ENCODE measurements at regions not wholly inside any gene's neighbourhood (a gene's known extent, or its start where the extent isn't known, plus 50 kb on each side); places are given as distances from the start of the nearest gene placed in this dataset.

DNA sequence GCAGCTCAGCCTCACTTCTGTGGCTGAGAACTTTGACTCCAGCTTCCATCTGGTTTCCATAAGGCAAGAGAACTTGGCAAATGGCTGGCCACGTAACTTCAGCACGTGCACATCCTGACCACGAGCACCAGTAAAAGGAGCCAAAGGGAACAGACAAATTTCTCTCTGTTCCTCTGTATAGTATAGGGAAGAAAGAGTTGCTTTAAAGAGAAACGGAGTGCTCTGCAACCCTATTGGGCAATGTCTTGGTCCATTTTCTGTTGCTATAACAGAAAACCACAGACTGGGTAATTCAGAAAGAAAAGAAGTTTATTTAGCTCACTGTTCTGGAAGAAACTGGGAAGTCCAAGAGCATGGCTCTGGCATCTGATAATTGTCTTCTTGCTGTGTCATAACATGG lies 558.7 kb downstream of the ACTL7B start:
- TF ChIP-seq ZNF597 (CRISPR knock-in tag; IDR thresholded peaks at IDR 0.05): no peak
- no peak for TF ChIP-seq U2AF2 (IDR thresholded peaks at IDR 0.05; ENCODE audit: low read depth, low read length)
- no peak for TF ChIP-seq MAFG (CRISPR knock-in tag; IDR thresholded peaks at IDR 0.05)
- no peak for TF ChIP-seq POGK (CRISPR knock-in tag; conservative IDR thresholded peaks at IDR 0.05)
- no peak for TF ChIP-seq ONECUT2 (CRISPR knock-in tag; IDR thresholded peaks at IDR 0.05)
- no peaks in the 10 kb centered on the region for H3K79me2 ChIP-seq (ENCODE audit: insufficient read depth, low read length)
- H3K4me3 ChIP-seq (replicated peaks in 1 of 3; ENCODE audit: insufficient read depth in 1 of 3, low read depth in 2 of 3, low read length in 3 of 3): no peak overlapping the region
- 46% methylated on average over 4 of the region's 4 CpGs for WGBS (ENCODE audit: low lambda C conversion rate)
- BruUV-seq (replicated peaks): no TSS peak
- no peaks in the 10 kb centered on the region for H4K20me1 ChIP-seq (ENCODE audit: insufficient read depth, low read length)
- DNase-seq (ENCODE audit: low spot score) (no peak), ATAC-seq (no peak), FAIRE-seq (no peak)
- ChIA-PET CTCF (ENCODE audit: low intra/inter-chr PET ratio, low total read pairs) (no interaction called here), POLR2A (no interaction called here)
- in situ Hi-C loops (cut with HindIII; ENCODE audit: extremely low pct_ligation_motif_present, low pct_unique_long_range_greater_than_20kb) (no loop called here), intact Hi-C loops (cut with micrococcal nuclease; ENCODE audit: unreplicated experiment) (no loop called here)
- no peak overlapping the region for H2AFZ ChIP-seq (ENCODE audit: low read length)
- H3K27me3 ChIP-seq (ENCODE audit: control insufficient read depth in 1 of 2, insufficient read depth in 2 of 2, low read length in 2 of 2): no peaks in the 10 kb centered on the region
- H3K36me3 ChIP-seq (replicated peaks in 1 of 2; ENCODE audit: control insufficient read depth in 1 of 2, insufficient read depth in 2 of 2, low read length in 2 of 2): no peaks in the 10 kb centered on the region
- no peak overlapping the region for H3K4me2 ChIP-seq (ENCODE audit: low read depth, low read length)
- no peaks in the 10 kb centered on the region for H3K4me1 ChIP-seq (ENCODE audit: insufficient read depth, low read length)
- no peaks in the 10 kb centered on the region for H3K9me3 ChIP-seq (ENCODE audit: low read length)
- H3K9ac ChIP-seq (ENCODE audit: insufficient read depth, low read depth, low read length): no peak overlapping the region
- H3K27ac ChIP-seq (ENCODE audit: extremely low read length, insufficient read depth, low read length): no peak overlapping the region

GRCh38 chr9:108296056-108296455 lies 559.7 kb downstream of the ACTL7B start:
- ChIA-PET POLR2A (no interaction called here), CTCF (ENCODE audit: low intra/inter-chr PET ratio, low total read pairs) (no interaction called here)
- no peak overlapping the region for H3K4me3 ChIP-seq (replicated peaks in 1 of 3; ENCODE audit: insufficient read depth in 1 of 3, low read depth in 2 of 3, low read length in 3 of 3)
- TF ChIP-seq ZNF580 (CRISPR knock-in tag; IDR thresholded peaks at IDR 0.05; ENCODE audit: borderline replicate concordance, low read depth): no peak
- TF ChIP-seq RARG (CRISPR knock-in tag; IDR thresholded peaks at IDR 0.05; ENCODE audit: low read depth): no peak
- TF ChIP-seq MAZ (IDR thresholded peaks at IDR 0.05; ENCODE audit: borderline replicate concordance, low read depth, low read length): no peak
- no peak for TF ChIP-seq MAZ (CRISPR knock-in tag; IDR thresholded peaks at IDR 0.05; ENCODE audit: low read depth)
- no peak for TF ChIP-seq ZBTB25 (CRISPR knock-in tag; IDR thresholded peaks at IDR 0.05)
- TF ChIP-seq ZNF510 (CRISPR knock-in tag; IDR thresholded peaks at IDR 0.05; ENCODE audit: low read depth): no peak
- no peak for TF ChIP-seq ZNF768 (CRISPR knock-in tag; IDR thresholded peaks at IDR 0.05)
- TF ChIP-seq ZNF75D (CRISPR knock-in tag; IDR thresholded peaks at IDR 0.05; ENCODE audit: borderline replicate concordance): no peak
- TF ChIP-seq ZNF329 (CRISPR knock-in tag; IDR thresholded peaks at IDR 0.05; ENCODE audit: low read depth): no peak
- no peak for TF ChIP-seq ZNF451 (CRISPR knock-in tag; IDR thresholded peaks at IDR 0.05)
- no peak for TF ChIP-seq ZNF546 (CRISPR knock-in tag; conservative IDR thresholded peaks at IDR 0.05)
- TF ChIP-seq SKI (IDR thresholded peaks at IDR 0.05; ENCODE audit: partially characterized antibody): no peak

More at GRCh38 chr9:108296056-108296455, 559.7 kb downstream of the ACTL7B start:
- no peaks in the 10 kb centered on the region for H3K4me1 ChIP-seq (ENCODE audit: insufficient read depth, low read length)
- in situ Hi-C loops (cut with HindIII; ENCODE audit: extremely low pct_ligation_motif_present, low pct_unique_long_range_greater_than_20kb) (no loop called here), intact Hi-C loops (cut with micrococcal nuclease; ENCODE audit: unreplicated experiment) (no loop called here)
- no peak overlapping the region for H3K4me2 ChIP-seq (ENCODE audit: low read depth, low read length)
- H3K9ac ChIP-seq (ENCODE audit: insufficient read depth, low read depth, low read length): no peak overlapping the region
- no peaks in the 10 kb centered on the region for H3K9me3 ChIP-seq (ENCODE audit: low read length)
- no peaks in the 10 kb centered on the region for H3K36me3 ChIP-seq (replicated peaks in 1 of 2; ENCODE audit: control insufficient read depth in 1 of 2, insufficient read depth in 2 of 2, low read length in 2 of 2)
- H3K79me2 ChIP-seq (ENCODE audit: insufficient read depth, low read length): no peaks in the 10 kb centered on the region
- no peaks in the 10 kb centered on the region for H3K27me3 ChIP-seq (ENCODE audit: control insufficient read depth in 1 of 2, insufficient read depth in 2 of 2, low read length in 2 of 2)
- no peak for FAIRE-seq
- H4K20me1 ChIP-seq (ENCODE audit: insufficient read depth, low read length): no peaks in the 10 kb centered on the region
- WGBS (ENCODE audit: low lambda C conversion rate): 84% methylated on average over 1 of the region's 1 CpG
- no peak overlapping the region for H2AFZ ChIP-seq (ENCODE audit: low read length)
- ATAC-seq: no peak
- no peak overlapping the region for H3K27ac ChIP-seq (ENCODE audit: extremely low read length, insufficient read depth, low read length)
- no peak for DNase-seq (ENCODE audit: low spot score)
- no TSS peak for BruUV-seq (replicated peaks)

Data from HepG2 (cell line).